HepG2 (cell line): ENCODE measurements at regions not wholly inside any gene's neighbourhood (a gene's known extent, or its start where the extent isn't known, plus 50 kb on each side); places are given as distances from the start of the nearest gene placed in this dataset.

Experiments used
- ATAC-seq: fragments of 200-7000 bp; cut with Tn5 transposase; 3 replicates; pipeline ENCODE4 v1.9.1; 2020; ENCODE audit warnings: mild to moderate bottlenecking, moderate library complexity
- BruUV-seq: library from RNA; stranded (reverse); fragments of 400-500 nt; replicated peaks from 2 replicates; lab custom pipeline; 2021; lab: Mats Ljungman, UMichigan
- CTCF ChIA-PET: fragments of 300-600 bp; formaldehyde crosslinking; extraction: SDS; loops from one replicate; lab custom pipeline; 2021; ENCODE audit warnings: low total read pairs, inconsistent platforms, low intra/inter-chr PET ratio; lab: Yijun Ruan, JAX
- POLR2A ChIA-PET: fragments of 350-600 bp; sonication (Branson Sonifier 250); formaldehyde crosslinking; loops from one replicate; lab custom pipeline; 2020; ENCODE audit warnings: antibody characterized with exemption, inconsistent platforms; lab: Yijun Ruan, JAX
- DNase-seq: peaks from one replicate; pipeline ENCODE4 v3.0.0-alpha.2; 2015; ENCODE audit warnings: low spot score
- FAIRE-seq: peaks from 3 replicates; lab custom pipeline; 2011; peaks lifted over from hg19 to GRCh38; lab: Jason Lieb, UNC
- H2AFZ ChIP-seq: one replicate; pipeline ENCODE4 v1.6.1; 2011; ENCODE audit warnings: low read length, inconsistent platforms
- H3K27ac ChIP-seq: fragments of 300-600 bp; 3 replicates; pipeline ENCODE4 v1.8.0; 2011; ENCODE audit warnings: mixed run types, mild to moderate bottlenecking, mixed read lengths, low read length, inconsistent platforms; ENCODE audit not compliant: insufficient read depth; ENCODE audit errors: extremely low read length
- H3K27me3 ChIP-seq, 2 experiments: fragments of 200-600 bp in 1 of 2; 2 replicates in 1 of 2; 3 replicates in 1 of 2; pipeline versions ENCODE4 v1.6.0 to v1.8.0; 2011; ENCODE audit warnings: low read length in 2 of 2, mild to moderate bottlenecking in 2 of 2, moderate library complexity in 2 of 2, inconsistent platforms in 1 of 2; ENCODE audit not compliant: insufficient read depth in 2 of 2, control insufficient read depth in 1 of 2
- H3K36me3 ChIP-seq, 2 experiments: fragments of 200-600 bp in 1 of 2; replicated peaks in 1 of 2; 2 replicates in 1 of 2; 3 replicates in 1 of 2; pipeline versions ENCODE4 v1.5.1 to v1.8.0; 2011; ENCODE audit warnings: low read length in 2 of 2, inconsistent platforms in 1 of 2; ENCODE audit not compliant: insufficient read depth in 2 of 2, control insufficient read depth in 1 of 2
- H3K4me1 ChIP-seq: 2 replicates; pipeline ENCODE4 v1.5.1; 2012; ENCODE audit warnings: low read length, inconsistent platforms; ENCODE audit not compliant: insufficient read depth
- H3K4me2 ChIP-seq: 2 replicates; pipeline ENCODE4 v1.6.0; 2011; ENCODE audit warnings: low read depth, low read length, inconsistent platforms
- H3K4me3 ChIP-seq, 3 experiments: fragments of 200-600 bp in 1 of 3; sonication (generic), shearing (Covaris generic) in 1 of 3; replicated peaks in 1 of 3; 2 replicates each; pipeline ENCODE4 v1.5.1; 2011 to 2016; ENCODE audit warnings: low read length in 3 of 3, inconsistent platforms in 2 of 3, low read depth in 2 of 3, mild to moderate bottlenecking in 2 of 3, control low read depth in 1 of 3, mixed read lengths in 1 of 3; ENCODE audit not compliant: insufficient read depth in 1 of 3
- H3K79me2 ChIP-seq: one replicate; pipeline ENCODE4 v1.6.1; 2011; ENCODE audit warnings: low read length, inconsistent platforms; ENCODE audit not compliant: insufficient read depth
- H3K9ac ChIP-seq: 2 replicates; pipeline ENCODE4 v1.6.0; 2011; ENCODE audit warnings: mild to moderate bottlenecking, low read depth, low read length, inconsistent platforms; ENCODE audit not compliant: insufficient read depth
- H3K9me3 ChIP-seq: 2 replicates; pipeline ENCODE4 v1.5.1; 2012; ENCODE audit warnings: mild to moderate bottlenecking, low read length
- H4K20me1 ChIP-seq: 2 replicates; pipeline ENCODE4 v1.6.0; 2011; ENCODE audit warnings: inconsistent platforms, mild to moderate bottlenecking, low read length, moderate library complexity; ENCODE audit not compliant: insufficient read depth
- HHEX ChIP-seq: IDR thresholded peaks from 2 replicates; pipeline ENCODE4 v1.6.1; 2016; ENCODE audit warnings: control low read depth
- MAFF ChIP-seq: IDR thresholded peaks from 2 replicates; pipeline ENCODE4 v1.6.1; 2011; ENCODE audit warnings: low read depth, low read length, improper control_type of control experiment
- MAFK ChIP-seq, 2 experiments: IDR thresholded peaks in 1 of 2; conservative IDR thresholded peaks in 1 of 2; 2 replicates each; pipeline ENCODE4 v1.6.1; 2011; ENCODE audit warnings: improper control_type of control experiment in 2 of 2, low read length in 2 of 2
- NBN ChIP-seq: fragments of 450-650 bp; conservative IDR thresholded peaks from 2 replicates; pipeline ENCODE4 v1.6.1; 2017
- PCBP2 ChIP-seq: fragments of 200-400 bp; formaldehyde crosslinking; optimal IDR thresholded peaks from 2 replicates; pipeline ENCODE3; 2018; ENCODE audit warnings: low read length, low read depth; ENCODE audit not compliant: poor library complexity, severe bottlenecking
- POGZ ChIP-seq: sonication (generic); formaldehyde crosslinking; IDR thresholded peaks from 2 replicates; pipeline ENCODE4 v1.4.0; 2020; ENCODE audit warnings: mild to moderate bottlenecking, missing genetic modification reagents
- TEAD3 ChIP-seq: optimal IDR thresholded peaks from 2 replicates; pipeline ENCODE3; 2016; ENCODE audit warnings: borderline replicate concordance
- ZNF549 ChIP-seq: sonication (generic); formaldehyde crosslinking; IDR thresholded peaks from 2 replicates; pipeline ENCODE4 v1.5.0; 2020; ENCODE audit warnings: missing genetic modification reagents
- ZNF558 ChIP-seq: sonication (generic); formaldehyde crosslinking; IDR thresholded peaks from 2 replicates; pipeline ENCODE4 v1.9.0; 2022; ENCODE audit warnings: mild to moderate bottlenecking, missing genetic modification reagents, borderline replicate concordance
- ZNF776 ChIP-seq: sonication (generic); formaldehyde crosslinking; IDR thresholded peaks from 2 replicates; pipeline ENCODE4 v1.4.0; 2020; ENCODE audit warnings: mild to moderate bottlenecking, missing genetic modification reagents
- WGBS: methylation state at CpG from one replicate; pipeline ENCODE4 v1.1.6; 2017; ENCODE audit warnings: low lambda C conversion rate; 5-methylcytosine and 5-hydroxymethylcytosine counted together
- in situ Hi-C: cut with HindIII; loops from 2 replicates; pipeline ENCODE4 v1.10.0; 2017; ENCODE audit warnings: low pct_unique_long_range_greater_than_20kb; ENCODE audit not compliant: extremely low pct_ligation_motif_present
- intact Hi-C: fragments of 100-400 bp; cut with micrococcal nuclease; formaldehyde crosslinking; loops from one replicate; pipeline ENCODE4 v1.10.0; 2022; ENCODE audit not compliant: unreplicated experiment
- TF ChIP-seq, protein P1 (sequence below): sonication (generic); formaldehyde crosslinking; conservative IDR thresholded peaks from 2 replicates; pipeline ENCODE4 v1.4.0; 2020; ENCODE audit warnings: missing genetic modification reagents
- TF ChIP-seq, protein P2 (sequence below): IDR thresholded peaks from 2 replicates; pipeline ENCODE4 v1.6.1; 2016; ENCODE audit warnings: mild to moderate bottlenecking
- TF ChIP-seq, protein P3 (sequence below): sonication (generic); formaldehyde crosslinking; IDR thresholded peaks from 2 replicates; pipeline ENCODE4 v1.9.0; 2021; ENCODE audit warnings: missing genetic modification reagents, borderline replicate concordance

DNA sequence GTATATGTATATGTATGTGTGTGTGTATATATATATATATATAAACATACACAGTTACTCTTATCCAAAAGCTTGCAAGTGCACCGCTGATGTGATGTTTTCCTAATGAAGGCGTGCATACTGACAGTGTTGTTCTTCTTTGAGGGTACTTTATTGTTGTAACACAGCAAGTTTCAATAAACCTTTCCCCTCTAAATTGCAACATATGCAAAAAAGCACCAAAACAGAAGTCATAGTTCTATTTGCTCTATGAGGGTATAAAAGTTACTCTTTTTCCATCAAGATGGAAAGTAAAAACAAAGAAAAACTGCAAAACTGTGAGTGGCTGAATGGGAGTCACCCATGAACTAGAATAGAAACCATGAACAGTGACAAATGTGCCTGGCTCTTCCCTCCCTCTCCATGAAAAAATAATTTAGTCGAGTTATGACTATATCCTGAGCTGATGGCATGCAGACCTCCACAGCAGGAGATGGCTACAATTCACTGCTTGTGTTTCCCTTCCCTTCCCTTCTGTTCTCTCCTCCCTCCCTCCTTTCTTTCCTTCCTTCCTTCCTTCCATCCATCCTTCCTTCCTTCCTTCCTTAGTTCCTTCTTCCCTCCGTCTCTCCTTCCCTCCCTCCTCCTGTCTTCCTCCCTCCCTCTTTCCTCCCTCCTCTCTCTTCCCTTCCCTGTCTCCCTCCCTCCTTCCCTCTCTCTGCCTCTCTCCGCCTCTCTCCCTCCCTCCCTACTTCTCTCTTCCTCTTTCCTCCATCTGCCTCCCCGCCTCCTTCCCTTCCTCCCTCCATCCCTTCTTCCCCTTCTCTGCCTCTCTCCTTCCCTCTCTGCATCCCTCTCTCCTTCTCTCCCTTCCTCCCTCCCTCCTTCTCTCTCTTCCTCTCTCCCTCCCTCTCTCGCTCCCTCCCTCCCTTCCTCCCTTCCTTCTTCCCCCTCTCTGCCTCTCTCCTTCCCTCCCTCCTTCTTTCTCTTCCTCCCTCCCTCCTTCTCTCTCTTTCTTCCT is 220.7 kb upstream of the POU3F1 start:
- no peak for FAIRE-seq
- POLR2A ChIA-PET = no interaction called here
- TF ChIP-seq PCBP2 = peak; percentile 55
- TF ChIP-seq, protein P1, sequence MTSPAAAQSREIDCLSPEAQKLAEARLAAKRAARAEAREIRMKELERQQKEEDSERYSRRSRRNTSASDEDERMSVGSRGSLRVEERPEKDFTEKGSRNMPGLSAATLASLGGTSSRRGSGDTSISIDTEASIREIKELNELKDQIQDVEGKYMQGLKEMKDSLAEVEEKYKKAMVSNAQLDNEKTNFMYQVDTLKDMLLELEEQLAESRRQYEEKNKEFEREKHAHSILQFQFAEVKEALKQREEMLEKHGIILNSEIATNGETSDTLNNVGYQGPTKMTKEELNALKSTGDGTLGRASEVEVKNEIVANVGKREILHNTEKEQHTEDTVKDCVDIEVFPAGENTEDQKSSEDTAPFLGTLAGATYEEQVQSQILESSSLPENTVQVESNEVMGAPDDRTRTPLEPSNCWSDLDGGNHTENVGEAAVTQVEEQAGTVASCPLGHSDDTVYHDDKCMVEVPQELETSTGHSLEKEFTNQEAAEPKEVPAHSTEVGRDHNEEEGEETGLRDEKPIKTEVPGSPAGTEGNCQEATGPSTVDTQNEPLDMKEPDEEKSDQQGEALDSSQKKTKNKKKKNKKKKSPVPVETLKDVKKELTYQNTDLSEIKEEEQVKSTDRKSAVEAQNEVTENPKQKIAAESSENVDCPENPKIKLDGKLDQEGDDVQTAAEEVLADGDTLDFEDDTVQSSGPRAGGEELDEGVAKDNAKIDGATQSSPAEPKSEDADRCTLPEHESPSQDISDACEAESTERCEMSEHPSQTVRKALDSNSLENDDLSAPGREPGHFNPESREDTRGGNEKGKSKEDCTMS (CRISPR knock-in tag) = no peak
- no peak for TF ChIP-seq NBN
- no peak for TF ChIP-seq ZNF549 (CRISPR knock-in tag)
- TF ChIP-seq MAFK (conservative IDR thresholded peaks at IDR 0.05 in 1 of 2, IDR thresholded peaks at IDR 0.05 in 1 of 2; ENCODE audit: low read length in 2 of 2) = peak; percentile 76 to 82
- TF ChIP-seq MAFF = peak; percentile 74
- TF ChIP-seq, protein P2, sequence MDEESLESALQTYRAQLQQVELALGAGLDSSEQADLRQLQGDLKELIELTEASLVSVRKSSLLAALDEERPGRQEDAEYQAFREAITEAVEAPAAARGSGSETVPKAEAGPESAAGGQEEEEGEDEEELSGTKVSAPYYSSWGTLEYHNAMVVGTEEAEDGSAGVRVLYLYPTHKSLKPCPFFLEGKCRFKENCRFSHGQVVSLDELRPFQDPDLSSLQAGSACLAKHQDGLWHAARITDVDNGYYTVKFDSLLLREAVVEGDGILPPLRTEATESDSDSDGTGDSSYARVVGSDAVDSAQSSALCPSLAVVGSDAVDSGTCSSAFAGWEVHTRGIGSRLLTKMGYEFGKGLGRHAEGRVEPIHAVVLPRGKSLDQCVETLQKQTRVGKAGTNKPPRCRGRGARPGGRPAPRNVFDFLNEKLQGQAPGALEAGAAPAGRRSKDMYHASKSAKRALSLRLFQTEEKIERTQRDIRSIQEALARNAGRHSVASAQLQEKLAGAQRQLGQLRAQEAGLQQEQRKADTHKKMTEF (CRISPR knock-in tag) = no peak
- TF ChIP-seq TEAD3 (CRISPR knock-in tag) = no peak
- no peak for TF ChIP-seq ZNF776 (CRISPR knock-in tag)
- TF ChIP-seq, protein P3, sequence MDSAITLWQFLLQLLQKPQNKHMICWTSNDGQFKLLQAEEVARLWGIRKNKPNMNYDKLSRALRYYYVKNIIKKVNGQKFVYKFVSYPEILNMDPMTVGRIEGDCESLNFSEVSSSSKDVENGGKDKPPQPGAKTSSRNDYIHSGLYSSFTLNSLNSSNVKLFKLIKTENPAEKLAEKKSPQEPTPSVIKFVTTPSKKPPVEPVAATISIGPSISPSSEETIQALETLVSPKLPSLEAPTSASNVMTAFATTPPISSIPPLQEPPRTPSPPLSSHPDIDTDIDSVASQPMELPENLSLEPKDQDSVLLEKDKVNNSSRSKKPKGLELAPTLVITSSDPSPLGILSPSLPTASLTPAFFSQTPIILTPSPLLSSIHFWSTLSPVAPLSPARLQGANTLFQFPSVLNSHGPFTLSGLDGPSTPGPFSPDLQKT = no peak
- no peak for TF ChIP-seq ZNF558
- no peak for TF ChIP-seq HHEX (CRISPR knock-in tag)
- TF ChIP-seq POGZ = no peak

More for the DNA sequence above, 220.7 kb upstream of the POU3F1 start:
- H3K79me2 ChIP-seq = no peaks in the 10 kb centered on the region
- H3K27ac ChIP-seq = no peak overlapping the region
- H3K4me2 ChIP-seq = no peak overlapping the region
- in situ Hi-C loops = no loop called here
- H2AFZ ChIP-seq = no peak overlapping the region
- no peak overlapping the region for H3K9ac ChIP-seq
- no peaks in the 10 kb centered on the region for H4K20me1 ChIP-seq
- CTCF ChIA-PET = no interaction called here
- H3K36me3 ChIP-seq = no peaks in the 10 kb centered on the region
- 30% methylated on average over 7 of the region's 7 CpGs for WGBS
- ATAC-seq (no peak), DNase-seq (no peak)
- no peaks in the 10 kb centered on the region; a peak in 2 of 5 replicates for H3K27me3 ChIP-seq
- no peak overlapping the region for H3K4me3 ChIP-seq
- intact Hi-C loops = no loop called here
- H3K4me1 ChIP-seq = peaks cover 16% of the 10 kb centered on the region
- no peaks in the 10 kb centered on the region for H3K9me3 ChIP-seq
- BruUV-seq = no TSS peak
